ENCODE measurements at regions not wholly inside any gene's neighbourhood (a gene's known extent, or its start where the extent isn't known, plus 50 kb on each side); places are given as distances from the start of the nearest gene placed in this dataset.
"Not testable (repeated sequence)": the region's sequence is repeated elsewhere in the genome, so short reads cannot be mapped to it uniquely, and the experiment has no call there.

DNA sequence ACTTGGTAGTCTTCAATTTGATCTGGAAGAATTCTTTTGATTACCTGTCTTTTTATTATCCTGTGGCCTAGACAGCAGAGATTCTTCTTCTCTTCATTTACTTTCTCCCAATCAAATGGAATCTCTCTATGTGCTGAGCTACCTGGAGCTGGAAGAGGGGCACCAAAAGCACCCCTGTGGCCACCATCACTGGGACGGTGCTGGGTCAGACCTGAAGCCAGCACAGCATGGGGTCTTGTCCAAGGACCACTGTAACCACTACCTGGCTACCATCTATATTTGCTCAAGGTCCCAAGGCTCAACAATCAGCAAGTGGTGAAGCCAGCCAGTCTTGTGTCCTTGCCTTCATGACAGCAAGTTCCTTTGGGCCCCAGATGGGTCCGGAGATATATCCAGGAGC, 186.6 kb downstream of the JRKL start:
- Histone ChIP-seq H3K9me3 (ENCODE audit: insufficient read depth, low read length) (no peaks in the 10 kb centered on the region), H3K27ac (ENCODE audit: low read length) (no peak overlapping the region), H3K4me2 (ENCODE audit: low read length) (no peak overlapping the region), H3K79me2 (ENCODE audit: low read length) (no peaks in the 10 kb centered on the region), H3K27me3 (ENCODE audit: low read depth, low read length) (no peaks in the 10 kb centered on the region), H2AFZ (ENCODE audit: low read depth, low read length) (no peak overlapping the region), H3K4me1 (ENCODE audit: low read length) (no peaks in the 10 kb centered on the region), H3K9ac (ENCODE audit: low read length) (no peak overlapping the region), H3K4me3 (ENCODE audit: low read length) (no peak overlapping the region), H3K36me3 (replicated peaks; ENCODE audit: low read depth, low read length) (no peaks in the 10 kb centered on the region), H4K20me1 (ENCODE audit: insufficient read depth, low read length) (no peaks in the 10 kb centered on the region)
- TF ChIP-seq EZH2phosphoT487 (IDR thresholded peaks at IDR 0.05; ENCODE audit: low read depth) = no peak
- TF ChIP-seq, protein P1, sequence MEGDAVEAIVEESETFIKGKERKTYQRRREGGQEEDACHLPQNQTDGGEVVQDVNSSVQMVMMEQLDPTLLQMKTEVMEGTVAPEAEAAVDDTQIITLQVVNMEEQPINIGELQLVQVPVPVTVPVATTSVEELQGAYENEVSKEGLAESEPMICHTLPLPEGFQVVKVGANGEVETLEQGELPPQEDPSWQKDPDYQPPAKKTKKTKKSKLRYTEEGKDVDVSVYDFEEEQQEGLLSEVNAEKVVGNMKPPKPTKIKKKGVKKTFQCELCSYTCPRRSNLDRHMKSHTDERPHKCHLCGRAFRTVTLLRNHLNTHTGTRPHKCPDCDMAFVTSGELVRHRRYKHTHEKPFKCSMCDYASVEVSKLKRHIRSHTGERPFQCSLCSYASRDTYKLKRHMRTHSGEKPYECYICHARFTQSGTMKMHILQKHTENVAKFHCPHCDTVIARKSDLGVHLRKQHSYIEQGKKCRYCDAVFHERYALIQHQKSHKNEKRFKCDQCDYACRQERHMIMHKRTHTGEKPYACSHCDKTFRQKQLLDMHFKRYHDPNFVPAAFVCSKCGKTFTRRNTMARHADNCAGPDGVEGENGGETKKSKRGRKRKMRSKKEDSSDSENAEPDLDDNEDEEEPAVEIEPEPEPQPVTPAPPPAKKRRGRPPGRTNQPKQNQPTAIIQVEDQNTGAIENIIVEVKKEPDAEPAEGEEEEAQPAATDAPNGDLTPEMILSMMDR (IDR thresholded peaks at IDR 0.05; ENCODE audit: low read depth, low read length) = no peak

DNA sequence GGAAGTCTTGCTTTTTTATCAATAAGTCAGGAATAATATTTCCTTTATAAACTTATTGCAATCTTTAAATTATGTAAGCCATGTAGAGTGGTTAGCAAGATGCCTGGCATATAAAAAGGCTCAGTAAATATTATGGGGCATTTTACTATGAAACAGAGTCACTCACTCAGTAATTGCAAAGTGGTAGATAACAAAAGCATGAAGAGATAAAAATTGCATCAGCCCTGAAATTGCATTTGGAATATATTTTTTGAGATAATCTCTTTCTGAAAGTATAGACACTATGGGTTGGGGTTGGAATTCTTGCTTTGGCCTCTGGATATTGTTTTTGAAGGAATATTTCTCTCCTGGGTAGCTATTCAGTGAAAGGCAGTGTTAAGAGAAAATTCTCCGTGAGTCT, 188.6 kb downstream of the JRKL start:
- no peaks in the 10 kb centered on the region for H3K4me1 ChIP-seq (ENCODE audit: low read length)
- H3K27me3 ChIP-seq (ENCODE audit: low read depth, low read length) = no peaks in the 10 kb centered on the region
- TF ChIP-seq, protein P1 (IDR thresholded peaks at IDR 0.05; ENCODE audit: low read depth, low read length) = no peak
- no peak for TF ChIP-seq EZH2phosphoT487 (IDR thresholded peaks at IDR 0.05; ENCODE audit: low read depth)
- H3K4me3 ChIP-seq (ENCODE audit: low read length) = no peak overlapping the region
- H4K20me1 ChIP-seq (ENCODE audit: insufficient read depth, low read length) = no peaks in the 10 kb centered on the region
- no peaks in the 10 kb centered on the region for H3K9me3 ChIP-seq (ENCODE audit: insufficient read depth, low read length)
- no peak overlapping the region for H2AFZ ChIP-seq (ENCODE audit: low read depth, low read length)
- H3K4me2 ChIP-seq (ENCODE audit: low read length) = no peak overlapping the region
- no peaks in the 10 kb centered on the region for H3K79me2 ChIP-seq (ENCODE audit: low read length)
- H3K9ac ChIP-seq (ENCODE audit: low read length) = no peak overlapping the region
- no peak overlapping the region for H3K27ac ChIP-seq (ENCODE audit: low read length)
- no peaks in the 10 kb centered on the region for H3K36me3 ChIP-seq (replicated peaks; ENCODE audit: low read depth, low read length)

DNA sequence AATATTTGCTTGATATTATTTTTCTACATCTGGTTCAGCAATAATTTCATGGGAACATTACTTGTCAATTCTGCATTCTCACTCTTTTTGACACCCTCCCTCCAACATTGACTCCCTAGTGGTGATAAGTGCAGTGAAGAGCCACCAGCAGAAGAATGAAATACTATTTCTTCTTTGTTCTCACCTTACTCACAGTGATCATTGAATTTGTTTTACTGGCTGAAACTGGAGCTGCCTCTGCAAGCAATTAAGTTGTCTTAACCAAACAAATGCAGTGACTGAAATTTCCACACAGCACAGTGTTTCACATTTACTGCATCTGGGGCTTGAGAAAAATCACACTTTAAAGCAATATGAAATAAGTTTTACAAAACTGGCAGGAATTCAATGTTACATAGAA, 189.8 kb downstream of the JRKL start:
- Histone ChIP-seq H3K36me3 (replicated peaks; ENCODE audit: low read depth, low read length) (no peaks in the 10 kb centered on the region), H2AFZ (ENCODE audit: low read depth, low read length) (no peak overlapping the region), H3K27me3 (ENCODE audit: low read depth, low read length) (no peaks in the 10 kb centered on the region), H3K9ac (ENCODE audit: low read length) (no peak overlapping the region), H3K27ac (ENCODE audit: low read length) (no peak overlapping the region), H3K4me3 (ENCODE audit: low read length) (no peak overlapping the region), H4K20me1 (ENCODE audit: insufficient read depth, low read length) (no peaks in the 10 kb centered on the region), H3K79me2 (ENCODE audit: low read length) (no peaks in the 10 kb centered on the region), H3K4me1 (ENCODE audit: low read length) (no peaks in the 10 kb centered on the region), H3K4me2 (ENCODE audit: low read length) (no peak overlapping the region), H3K9me3 (ENCODE audit: insufficient read depth, low read length) (no peaks in the 10 kb centered on the region)
- TF ChIP-seq, protein P1 (IDR thresholded peaks at IDR 0.05; ENCODE audit: low read depth, low read length) = no peak
- no peak for TF ChIP-seq EZH2phosphoT487 (IDR thresholded peaks at IDR 0.05; ENCODE audit: low read depth)

DNA sequence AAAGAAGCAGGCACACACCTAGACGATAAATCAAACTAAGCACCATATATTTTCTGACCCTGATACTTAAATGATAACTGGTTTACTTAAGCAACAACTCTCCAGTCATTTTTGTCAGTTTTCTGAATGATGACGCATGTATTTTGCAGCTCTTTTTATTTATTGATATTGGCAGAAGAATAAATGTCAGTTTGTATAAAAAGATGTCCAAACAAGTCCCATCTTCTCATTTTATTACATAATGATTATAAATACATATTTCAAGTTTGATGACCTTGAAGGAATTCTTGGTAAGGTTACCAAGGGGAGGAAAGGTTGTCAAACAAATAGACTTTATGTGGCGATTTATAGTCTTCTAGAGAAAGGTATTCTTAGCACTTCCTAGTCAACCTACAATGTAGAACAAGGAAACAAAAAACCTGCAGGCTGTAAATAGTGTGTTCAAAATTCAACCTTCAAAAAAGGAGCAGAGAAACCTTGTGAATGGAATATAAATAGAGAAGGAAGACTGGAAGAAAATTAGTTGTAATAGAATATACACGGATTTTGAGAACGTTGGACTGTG, 190.7 kb downstream of the JRKL start:
- Histone ChIP-seq H3K27me3 (ENCODE audit: low read depth, low read length) (no peaks in the 10 kb centered on the region), H3K9me3 (ENCODE audit: insufficient read depth, low read length) (no peaks in the 10 kb centered on the region), H2AFZ (ENCODE audit: low read depth, low read length) (no peak overlapping the region), H3K36me3 (replicated peaks; ENCODE audit: low read depth, low read length) (no peaks in the 10 kb centered on the region), H3K27ac (ENCODE audit: low read length) (no peak overlapping the region), H3K4me1 (ENCODE audit: low read length) (no peaks in the 10 kb centered on the region), H3K4me2 (ENCODE audit: low read length) (no peak overlapping the region), H3K79me2 (ENCODE audit: low read length) (no peaks in the 10 kb centered on the region), H4K20me1 (ENCODE audit: insufficient read depth, low read length) (no peaks in the 10 kb centered on the region), H3K9ac (ENCODE audit: low read length) (no peak overlapping the region), H3K4me3 (ENCODE audit: low read length) (no peak overlapping the region)
- TF ChIP-seq, protein P1 (IDR thresholded peaks at IDR 0.05; ENCODE audit: low read depth, low read length) = no peak
- TF ChIP-seq EZH2phosphoT487 (IDR thresholded peaks at IDR 0.05; ENCODE audit: low read depth) = no peak

DNA sequence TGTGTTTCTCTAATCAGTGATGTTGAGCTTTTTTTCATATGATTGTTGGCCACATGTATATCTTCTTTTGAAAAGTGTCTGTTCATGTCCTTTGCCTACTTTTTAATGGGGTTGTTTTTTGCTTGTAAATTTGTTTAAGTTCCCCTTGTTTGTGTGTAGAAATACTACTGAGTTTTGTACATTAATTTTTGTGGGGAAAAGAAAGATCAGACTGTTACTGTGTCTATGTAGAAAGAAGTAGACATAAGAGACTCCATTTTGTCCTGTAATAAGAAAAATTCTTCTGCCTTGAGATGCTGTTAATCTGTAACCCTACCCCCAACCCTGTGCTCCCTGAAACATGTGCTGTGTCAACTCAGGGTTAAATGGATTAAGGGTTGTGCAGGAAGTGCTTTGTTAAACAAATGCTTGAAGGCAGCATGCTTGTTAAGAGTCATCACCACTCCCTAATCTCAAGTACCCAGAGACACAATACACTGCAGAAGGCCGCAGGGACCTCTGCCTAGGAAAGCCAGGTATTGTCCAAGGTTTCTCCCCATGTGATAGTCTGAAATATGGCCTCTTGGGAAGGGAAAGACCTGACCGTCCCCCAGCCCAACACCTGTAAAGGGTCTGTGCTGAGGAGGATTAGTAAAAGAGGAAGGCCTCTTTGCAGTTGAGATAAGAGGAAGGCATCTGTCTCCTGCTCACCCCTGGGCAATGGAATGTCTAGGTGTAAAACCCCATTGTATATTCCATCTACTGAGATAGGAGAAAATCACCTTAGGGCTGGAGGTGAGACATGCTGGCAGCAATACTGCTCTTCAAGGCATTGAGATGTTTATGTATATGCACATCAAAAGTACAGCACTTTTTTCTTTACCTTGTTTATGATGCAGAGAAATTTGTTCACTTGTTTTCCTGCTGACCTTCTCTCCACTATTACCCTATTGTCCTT, 196.4 kb downstream of the JRKL start:
- H2AFZ ChIP-seq (ENCODE audit: low read depth, low read length); H3K4me2 ChIP-seq (ENCODE audit: low read length); H3K9ac ChIP-seq (ENCODE audit: low read length); H4K20me1 ChIP-seq (ENCODE audit: insufficient read depth, low read length); H3K4me3 ChIP-seq (ENCODE audit: low read length); H3K36me3 ChIP-seq (replicated peaks; ENCODE audit: low read depth, low read length); H3K27me3 ChIP-seq (ENCODE audit: low read depth, low read length); H3K9me3 ChIP-seq (ENCODE audit: insufficient read depth, low read length); H3K4me1 ChIP-seq (ENCODE audit: low read length); H3K79me2 ChIP-seq (ENCODE audit: low read length); H3K27ac ChIP-seq (ENCODE audit: low read length): not testable (repeated sequence)

DNA sequence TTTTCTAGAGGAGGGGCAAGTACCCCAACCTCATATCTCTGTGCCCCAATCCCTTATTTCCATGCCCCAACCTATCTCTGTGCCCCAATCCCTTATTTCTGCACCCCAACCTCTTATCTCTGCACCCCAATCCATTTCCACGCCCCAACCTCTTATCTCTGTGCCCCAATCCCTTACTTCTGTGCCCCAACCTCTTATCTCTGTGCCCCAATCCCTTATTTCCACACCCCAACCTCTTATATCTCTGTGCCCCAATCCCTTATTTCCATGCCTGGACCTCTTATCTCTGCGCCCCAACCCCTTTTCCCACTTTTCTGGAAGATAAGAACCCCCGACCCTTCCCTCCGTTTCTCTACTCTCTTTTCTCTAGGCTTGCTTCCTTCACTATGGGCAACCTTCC, 199.0 kb downstream of the JRKL start:
- H3K4me3 ChIP-seq (ENCODE audit: low read length); H3K4me1 ChIP-seq (ENCODE audit: low read length); H3K4me2 ChIP-seq (ENCODE audit: low read length); H3K79me2 ChIP-seq (ENCODE audit: low read length); H3K27ac ChIP-seq (ENCODE audit: low read length); H2AFZ ChIP-seq (ENCODE audit: low read depth, low read length); H3K9ac ChIP-seq (ENCODE audit: low read length); H3K27me3 ChIP-seq (ENCODE audit: low read depth, low read length); H3K9me3 ChIP-seq (ENCODE audit: insufficient read depth, low read length); H4K20me1 ChIP-seq (ENCODE audit: insufficient read depth, low read length); H3K36me3 ChIP-seq (replicated peaks; ENCODE audit: low read depth, low read length): not testable (repeated sequence)

Measured in OCI-LY3 (cell line).